ENCODE measurements at regions not wholly inside any gene's neighbourhood (a gene's known extent, or its start where the extent isn't known, plus 50 kb on each side); places are given as distances from the start of the nearest gene placed in this dataset.

- TF ChIP-seq POLR2AphosphoS2 (conservative IDR thresholded peaks at IDR 0.05; ENCODE audit: low read length) (no peak), CTCF (IDR thresholded peaks at IDR 0.05) (no peak)
Observed at GRCh38 chr13:86877441-86877840, 793.7 kb upstream of the SLITRK5 start.
